HG02798 (cell line): ENCODE measurements at regions not wholly inside any gene's neighbourhood (a gene's known extent, or its start where the extent isn't known, plus 50 kb on each side); places are given as distances from the start of the nearest gene placed in this dataset.
"Not testable (repeated sequence)": the region's sequence is repeated elsewhere in the genome, so short reads cannot be mapped to it uniquely, and the experiment has no call there.

Experiments used
- ATAC-seq: cut with Tn5 transposase; IDR thresholded peaks from one replicate; pipeline ENCODE4 v1.9.1; 2021; ENCODE audit warnings: mild to moderate bottlenecking; ENCODE audit not compliant: unreplicated experiment, poor library complexity

GRCh38 chr17:71585540-71585939 lies 535.3 kb upstream of the SOX9 start:
- no peak for ATAC-seq

GRCh38 chr17:71592431-71592830 lies 528.4 kb upstream of the SOX9 start:
- ATAC-seq = no peak

DNA sequence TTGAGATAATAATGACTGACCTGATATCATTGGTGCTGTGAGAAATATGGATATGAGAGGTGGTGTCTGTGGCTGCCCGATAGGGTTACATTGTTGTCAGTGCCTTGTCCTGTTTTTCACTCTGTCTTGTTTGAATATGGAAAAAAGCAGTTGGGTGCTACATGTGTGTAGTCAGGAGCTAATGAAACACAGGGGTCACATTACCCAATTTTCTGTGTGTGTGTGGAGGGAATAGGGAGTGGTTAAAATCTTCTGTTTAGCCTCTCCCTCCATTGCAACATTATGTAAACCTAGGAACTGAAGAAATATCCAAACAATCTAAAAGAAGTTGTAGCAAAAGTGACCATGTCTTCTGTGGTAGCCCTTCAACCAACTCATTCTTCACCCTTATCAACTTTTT lies 527.7 kb upstream of the SOX9 start:
- ATAC-seq = no peak

GRCh38 chr17:71599583-71599982 lies 521.2 kb upstream of the SOX9 start:
- not testable (repeated sequence) for ATAC-seq

DNA sequence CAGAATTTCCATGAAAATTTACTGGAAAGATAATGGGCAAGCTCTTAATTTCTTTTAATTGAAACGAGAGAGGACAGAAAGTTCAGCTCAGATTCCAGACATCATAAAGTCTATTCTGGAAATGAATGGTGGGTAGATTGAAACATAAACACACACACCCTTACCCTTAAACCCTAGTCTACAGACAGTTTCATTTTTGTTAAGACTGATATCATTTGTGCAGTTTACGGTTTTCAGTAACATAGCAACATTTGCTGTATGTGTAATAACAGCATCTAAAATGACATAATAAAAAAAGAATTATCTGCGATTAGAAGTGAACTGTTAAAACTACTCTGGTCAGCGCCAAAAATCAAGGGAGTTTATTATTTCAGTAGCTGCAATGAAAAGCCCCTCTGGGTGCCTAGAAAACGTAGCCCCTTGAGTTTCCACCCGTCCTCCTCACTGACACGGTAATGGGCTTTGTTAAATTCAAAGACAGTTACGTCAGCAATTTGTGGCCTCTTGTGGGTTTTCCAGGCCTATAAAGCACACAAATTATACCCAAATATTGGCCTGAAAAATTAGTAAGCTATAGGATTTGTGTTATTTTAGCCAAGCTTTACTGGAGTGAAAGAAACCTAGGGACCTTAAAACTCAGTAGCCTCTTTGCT lies 520.6 kb upstream of the SOX9 start:
- no peak for ATAC-seq

GRCh38 chr17:71601894-71602504 lies 518.8 kb upstream of the SOX9 start:
- ATAC-seq = no peak

DNA sequence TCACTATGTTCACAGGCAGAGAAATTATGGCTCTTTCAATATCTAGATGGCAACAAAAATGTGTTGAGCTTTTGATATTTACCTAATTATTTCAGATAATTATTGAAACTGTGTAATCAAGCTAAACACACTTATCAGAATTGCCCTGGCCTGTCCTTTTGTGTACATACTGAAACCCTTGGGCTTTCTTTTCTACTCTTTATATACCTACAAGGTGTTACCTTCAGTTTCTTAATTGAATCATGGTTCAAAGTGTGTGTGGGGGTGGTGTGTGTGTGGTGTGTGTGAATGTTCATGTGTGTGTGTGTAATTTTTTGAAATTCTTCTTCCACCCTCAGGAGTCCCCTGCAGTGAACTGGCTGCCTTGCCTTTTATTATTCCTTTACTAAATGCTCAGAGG lies 506.8 kb upstream of the SOX9 start:
- ATAC-seq = no peak

DNA sequence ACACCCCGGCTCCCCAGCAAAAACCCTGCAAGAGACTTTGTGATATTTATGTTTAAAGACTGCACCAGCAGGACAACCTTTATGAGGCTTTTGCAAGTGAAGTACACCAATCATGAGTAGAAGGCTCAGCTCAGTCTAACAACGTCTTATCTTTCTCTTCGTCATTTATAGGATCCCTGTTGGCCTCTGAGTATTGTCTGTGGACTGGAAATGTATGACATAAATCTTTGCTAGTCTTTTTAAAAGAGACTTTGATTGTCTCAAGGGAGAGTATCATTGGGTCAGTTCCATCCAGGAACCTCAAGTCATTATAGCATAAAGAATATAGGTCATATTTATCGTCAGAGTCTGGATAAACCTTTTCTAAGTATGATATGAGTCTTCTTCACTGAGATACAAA lies 505.0 kb upstream of the SOX9 start:
- ATAC-seq = no peak

GRCh38 chr17:71617767-71618166 lies 503.1 kb upstream of the SOX9 start:
- ATAC-seq = not testable (repeated sequence)

GRCh38 chr17:71625330-71625729 lies 495.5 kb upstream of the SOX9 start:
- ATAC-seq = no peak

GRCh38 chr17:71628306-71628705 lies 492.5 kb upstream of the SOX9 start:
- ATAC-seq = no peak

DNA sequence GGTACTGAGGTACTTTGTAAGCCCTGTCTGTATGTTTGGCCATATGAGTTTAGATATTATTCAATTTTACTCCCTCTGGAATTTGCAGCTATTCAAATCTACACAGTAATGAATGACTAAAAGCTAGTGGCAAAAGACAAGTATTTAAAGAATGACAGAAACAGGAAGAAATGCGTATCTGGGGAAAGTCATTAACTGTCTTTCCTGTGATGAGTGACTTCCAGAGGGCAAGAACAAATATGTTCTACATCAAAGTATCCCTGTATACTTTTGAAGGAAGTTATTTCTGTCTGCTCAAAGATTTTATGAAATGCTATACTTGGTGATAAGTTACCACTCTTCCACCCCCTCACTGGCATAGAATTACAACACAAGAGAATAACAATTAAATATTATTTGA lies 489.3 kb upstream of the SOX9 start:
- no peak for ATAC-seq

DNA sequence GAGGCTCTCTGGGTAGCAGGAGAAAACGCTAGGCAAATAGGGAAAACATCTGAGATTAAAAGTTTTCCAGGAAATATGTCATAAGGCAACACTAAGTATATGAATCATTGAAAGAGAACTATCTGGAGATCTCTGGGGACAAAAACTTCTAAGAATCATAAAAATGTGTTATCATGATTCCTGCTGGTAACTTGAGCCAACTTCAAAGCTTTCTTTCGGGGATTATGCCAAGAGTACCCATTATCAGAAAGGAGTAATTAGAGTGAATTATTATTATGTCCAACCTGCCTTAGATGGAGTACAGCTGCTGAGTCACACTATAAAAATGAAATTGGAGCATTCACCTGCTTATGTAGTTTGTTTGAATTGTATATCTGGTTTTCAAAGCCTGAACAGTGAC lies 488.5 kb upstream of the SOX9 start:
- ATAC-seq = no peak

GRCh38 chr17:71633391-71633849 lies 487.4 kb upstream of the SOX9 start:
- no peak for ATAC-seq

DNA sequence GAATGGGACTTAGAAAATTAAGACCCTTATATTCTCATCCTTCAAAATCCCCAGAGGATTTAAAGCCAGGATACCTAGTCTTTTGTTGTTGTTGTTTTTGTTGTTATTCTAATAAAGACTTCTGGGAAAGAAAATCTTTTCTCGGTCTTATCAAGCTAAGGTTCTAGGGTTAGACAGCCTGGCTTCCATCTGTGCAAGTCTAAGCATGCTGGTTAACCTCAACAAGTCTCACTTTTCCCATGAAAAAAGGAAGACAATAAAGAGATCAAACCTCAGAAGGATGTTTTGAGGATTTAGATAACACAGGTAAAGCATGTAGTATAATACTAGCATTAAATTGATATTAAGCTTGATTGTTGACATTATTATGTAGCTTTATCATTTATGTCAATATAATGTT lies 486.4 kb upstream of the SOX9 start:
- ATAC-seq = no peak

- ATAC-seq = no peak
Measured at GRCh38 chr17:71635187-71635586, 485.6 kb upstream of the SOX9 start.

- ATAC-seq = no peak
Measured at GRCh38 chr17:71636644-71637043, 484.2 kb upstream of the SOX9 start.

- ATAC-seq = no peak
Measured at GRCh38 chr17:71638668-71639067, 482.2 kb upstream of the SOX9 start.

- no peak for ATAC-seq
Measured at GRCh38 chr17:71639865-71640264, 481.0 kb upstream of the SOX9 start.

GRCh38 chr17:71646890-71647289 lies 473.9 kb upstream of the SOX9 start:
- ATAC-seq = not testable (repeated sequence)

DNA sequence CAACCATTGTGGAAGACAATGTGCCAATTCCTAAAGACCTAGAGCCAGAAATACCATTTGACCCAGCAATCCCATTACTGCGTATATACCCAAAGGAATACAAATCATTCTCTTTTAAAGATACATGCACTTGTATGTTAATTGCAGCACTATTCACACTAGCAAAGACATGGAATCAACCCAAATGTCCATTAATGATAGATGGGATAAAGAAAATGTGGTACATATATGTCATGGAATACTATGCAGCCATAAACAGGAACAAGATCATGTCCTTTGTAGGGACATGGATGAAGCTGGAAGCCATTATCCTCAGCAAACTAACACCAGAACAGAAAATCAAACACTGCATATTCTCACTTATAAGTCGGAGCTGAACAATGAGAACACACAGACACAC lies 472.5 kb upstream of the SOX9 start:
- ATAC-seq = not testable (repeated sequence)

GRCh38 chr17:71649941-71650350 lies 470.9 kb upstream of the SOX9 start:
- ATAC-seq = no peak
